Stimulated activated CD4-positive, alpha-beta T cell treated with anti-CD3 and anti-CD28 coated beads, Interleukin-12 subunit alpha, Interleukin-12 subunit beta, amount 100 ng/mL, for 24 hours (primary cell): ENCODE measurements at regions not wholly inside any gene's neighbourhood (a gene's known extent, or its start where the extent isn't known, plus 50 kb on each side); places are given as distances from the start of the nearest gene placed in this dataset.

Experiments
- DNase-seq, 2 experiments: peaks; one replicate each; pipeline ENCODE4 v3.0.0-alpha.2; 2020; ENCODE audit warnings: low read depth in 2 of 2

GRCh38 chr22:27173530-27173929 is 516.1 kb downstream of the MIAT start:
- DNase-seq = no peak

DNA sequence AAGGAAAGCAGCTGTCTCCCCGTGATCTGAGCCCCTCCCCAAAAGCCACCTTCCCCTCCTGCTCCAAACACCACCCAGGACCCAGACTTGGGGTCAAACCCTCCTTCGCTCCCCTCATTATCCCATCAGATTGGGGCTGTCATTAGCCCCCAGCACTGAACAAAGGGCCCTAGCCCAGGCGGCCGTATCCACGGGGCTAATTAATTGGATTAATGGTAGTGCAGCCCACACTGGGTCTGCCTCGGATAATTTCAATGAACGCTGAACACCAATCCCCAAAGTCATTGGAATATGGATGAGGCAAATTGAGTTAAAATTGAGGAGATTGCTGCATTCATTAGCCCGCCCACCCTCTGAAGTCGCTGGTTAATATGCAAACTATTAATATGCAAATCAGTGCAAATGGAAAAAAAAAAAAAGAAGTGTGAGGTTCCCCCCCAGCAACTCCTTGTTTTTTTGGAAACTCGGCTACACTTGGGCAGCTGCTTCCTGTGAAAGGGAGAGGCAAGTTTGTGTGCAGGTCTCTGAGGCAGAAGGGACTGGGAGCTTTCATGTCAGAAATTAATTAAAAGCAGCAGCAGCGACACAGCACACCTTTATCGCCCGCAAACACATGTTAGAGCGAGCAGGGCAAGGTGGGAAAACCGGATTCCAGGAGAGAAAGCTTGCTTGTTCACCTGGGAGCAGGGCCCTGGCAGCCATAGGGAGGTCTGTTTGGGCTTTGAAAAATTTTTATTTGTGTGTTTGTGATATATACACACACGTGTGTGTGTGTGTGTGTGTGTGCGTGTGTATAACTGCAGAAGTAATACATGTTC is 517.8 kb downstream of the MIAT start:
- DNase-seq = no peak

- no peak for DNase-seq
Observed at GRCh38 chr22:27175974-27176373, 518.6 kb downstream of the MIAT start.

DNA sequence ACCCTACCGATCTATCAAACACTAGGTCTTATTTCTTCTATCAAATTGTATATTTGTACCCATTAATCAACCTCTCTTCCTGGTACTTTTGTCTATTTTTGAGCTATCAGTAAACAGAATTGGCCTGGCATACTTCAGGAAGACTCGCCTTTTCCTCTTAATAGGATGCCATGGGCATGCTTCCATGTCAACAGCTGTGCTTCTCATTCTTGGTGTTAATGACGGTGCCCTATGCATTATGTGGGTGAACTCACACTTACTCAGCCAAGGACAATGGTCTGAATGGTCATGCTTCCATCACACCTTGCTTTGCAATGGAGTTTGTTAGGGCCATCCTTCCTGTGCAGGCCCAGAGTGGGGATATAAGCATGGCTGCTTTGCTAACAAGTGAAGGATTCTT is 521.8 kb downstream of the MIAT start:
- DNase-seq = no peak

GRCh38 chr22:27181537-27181936 is 524.1 kb downstream of the MIAT start:
- no peak for DNase-seq

DNA sequence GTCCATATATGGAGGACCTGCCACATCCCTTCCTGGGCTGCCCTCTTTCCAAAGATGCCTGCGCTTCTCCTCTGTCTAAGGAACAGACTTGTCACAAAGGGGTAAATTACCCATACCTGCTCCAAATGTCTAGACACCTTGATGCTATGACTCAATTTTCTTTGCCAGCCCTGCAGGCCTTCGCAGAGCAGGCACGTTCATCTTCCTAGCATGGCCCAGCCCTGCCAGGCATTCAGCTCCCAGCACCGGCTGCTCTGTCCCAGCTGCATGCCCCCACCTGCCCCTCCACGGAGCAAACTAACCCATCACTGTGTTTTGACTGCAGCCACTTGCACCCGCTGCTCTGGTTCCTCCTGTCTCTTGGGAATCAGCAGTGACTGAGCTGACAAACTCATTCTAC is 526.1 kb downstream of the MIAT start:
- no peak for DNase-seq

DNA sequence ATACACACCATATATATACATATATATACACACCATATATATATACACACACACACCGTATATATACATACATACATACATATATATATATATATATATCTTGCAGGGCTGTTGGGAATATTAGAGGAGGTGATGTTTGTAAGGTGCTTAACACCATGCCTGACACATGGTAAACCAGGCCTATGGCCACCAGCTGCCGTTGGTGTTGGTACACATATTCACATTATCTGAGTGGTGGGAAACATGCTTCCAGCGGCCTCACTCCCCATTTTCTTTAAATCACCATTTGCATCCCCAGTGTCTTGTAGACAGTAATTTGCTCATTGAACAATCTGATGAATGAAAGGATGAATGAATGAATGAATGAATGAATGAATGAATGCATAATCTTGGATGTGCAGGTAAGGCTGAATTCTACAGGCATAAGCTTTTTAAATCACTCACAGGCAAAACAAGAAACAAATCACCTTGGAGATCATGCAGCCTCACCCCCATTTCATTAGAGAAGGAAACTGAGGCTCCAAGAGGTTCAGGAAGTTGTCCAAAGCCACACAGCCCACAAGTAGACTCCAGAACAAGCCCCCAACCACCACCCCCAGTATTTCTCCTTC is 527.8 kb downstream of the MIAT start:
- no peak for DNase-seq

DNA sequence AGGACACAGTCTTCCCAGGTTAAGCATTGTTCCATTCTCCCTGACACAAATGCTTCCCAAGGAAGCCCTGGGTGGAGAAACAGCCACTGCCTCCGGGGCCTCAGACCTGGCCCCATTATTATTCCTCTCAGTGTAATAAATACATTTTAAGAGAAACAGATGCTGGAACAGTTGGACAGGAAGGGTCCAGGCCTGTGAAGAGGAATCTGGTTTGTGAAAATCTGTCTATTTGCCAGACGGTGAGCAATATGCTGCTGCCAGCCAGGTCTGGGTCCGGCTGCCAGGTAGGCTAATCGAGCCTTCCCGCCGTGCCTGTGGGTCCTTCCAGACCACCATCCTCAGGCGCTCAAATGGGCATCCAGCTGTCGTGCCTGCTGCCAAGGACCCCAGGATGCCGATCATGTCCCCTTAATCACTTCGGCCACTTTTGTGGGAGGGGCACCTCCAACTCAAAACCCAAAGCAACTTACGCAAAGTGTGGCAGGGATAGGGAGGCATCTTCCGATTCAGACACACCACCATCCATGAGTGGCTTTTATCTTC is 528.4 kb downstream of the MIAT start:
- DNase-seq = no peak

DNA sequence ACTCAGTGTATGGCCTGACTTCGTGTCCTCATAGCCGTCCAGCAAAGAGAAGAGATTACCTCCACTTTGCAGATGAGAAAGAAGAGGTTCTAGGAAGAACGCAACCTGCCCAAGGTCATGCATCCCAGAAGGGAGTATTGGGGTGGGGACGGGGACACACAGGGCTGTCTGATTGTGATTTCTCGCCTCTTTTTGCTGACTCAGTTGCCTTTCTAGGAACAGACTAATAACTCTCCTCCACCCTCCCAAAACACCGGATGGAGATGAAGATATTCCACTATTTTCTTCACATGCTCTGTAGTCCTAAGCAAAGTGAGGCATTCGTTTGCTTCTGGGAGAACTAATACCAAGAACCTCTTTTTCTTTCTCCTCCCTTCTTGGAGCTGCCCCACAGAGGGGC is 529.3 kb downstream of the MIAT start:
- DNase-seq = no peak

DNA sequence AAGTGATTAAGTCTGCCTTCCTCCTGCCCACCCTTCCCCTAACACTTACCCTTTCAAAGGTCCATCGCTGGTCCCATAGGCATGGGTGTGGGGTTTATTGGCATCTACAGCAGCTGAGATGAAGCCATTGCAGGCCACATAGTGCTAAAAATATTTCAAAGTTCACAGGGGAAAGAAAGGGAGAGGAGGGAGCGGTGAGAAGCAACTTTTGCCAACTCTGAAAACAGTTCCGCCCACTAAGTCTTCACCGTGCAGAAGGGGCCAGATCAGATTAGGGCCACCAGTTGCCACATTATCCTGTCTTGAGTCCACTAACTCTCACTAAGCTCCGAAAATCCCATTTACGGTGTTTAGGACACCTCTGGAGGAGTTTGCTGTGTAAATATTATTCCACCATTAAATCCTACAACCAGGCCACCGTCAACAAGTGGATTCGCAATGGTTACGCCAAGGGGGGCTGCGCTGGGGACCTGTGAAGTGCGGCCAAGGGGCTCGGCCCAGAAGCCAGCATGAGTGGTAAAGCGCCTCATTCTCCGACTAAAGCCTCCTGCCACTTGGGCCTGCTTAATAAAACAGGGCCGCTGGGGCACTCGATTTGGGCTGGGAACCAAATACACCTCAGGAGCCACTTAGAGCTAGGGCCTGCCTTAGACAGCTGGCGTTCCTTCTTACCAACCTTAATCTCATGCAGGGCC is 534.9 kb downstream of the MIAT start:
- DNase-seq = no peak

- no peak for DNase-seq
Observed at GRCh38 chr22:27193215-27193614, 535.8 kb downstream of the MIAT start.

DNA sequence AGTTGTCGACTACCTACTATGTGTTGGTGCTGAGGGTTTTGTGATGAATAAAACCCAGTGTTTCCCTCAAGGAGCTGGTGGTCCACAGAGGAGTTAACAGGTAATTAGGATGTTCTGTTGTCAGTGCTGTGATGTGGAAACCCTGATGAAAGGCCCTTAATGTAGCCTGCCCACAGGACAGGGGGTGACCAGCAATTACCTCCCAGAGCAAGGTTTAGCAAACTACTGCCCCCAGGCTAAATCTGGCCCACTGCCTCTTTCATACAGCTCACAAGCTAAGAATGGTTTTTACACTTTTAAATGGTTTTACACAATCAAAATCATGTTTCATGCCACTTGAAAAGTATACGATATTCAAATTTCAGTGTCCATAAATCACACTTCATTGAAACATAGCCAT is 536.2 kb downstream of the MIAT start:
- DNase-seq = no peak

- DNase-seq = no peak
Observed at GRCh38 chr22:27194096-27194748, 536.8 kb downstream of the MIAT start.

- DNase-seq = no peak
Observed at GRCh38 chr22:27195094-27195493, 537.7 kb downstream of the MIAT start.

DNA sequence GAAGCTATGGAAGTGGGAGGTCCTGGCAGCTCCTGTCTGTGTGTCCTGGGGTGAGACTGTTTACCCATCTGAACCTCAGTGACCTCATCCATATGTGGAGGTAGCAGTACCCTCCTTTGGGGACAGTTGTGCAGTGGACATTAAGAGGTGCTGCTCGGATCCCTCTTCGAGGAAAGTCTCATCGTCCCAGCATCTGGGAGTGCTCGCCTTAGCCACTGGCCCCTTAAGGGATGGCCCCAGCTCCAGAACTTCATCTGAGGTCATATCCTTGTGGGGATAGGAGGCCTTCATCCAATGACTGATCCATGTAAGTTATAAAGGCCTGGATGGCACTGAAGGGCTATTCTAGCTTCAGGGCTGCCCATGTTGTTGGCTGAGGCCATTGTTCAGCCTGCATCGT is 538.1 kb downstream of the MIAT start:
- no peak for DNase-seq

- no peak for DNase-seq
Observed at GRCh38 chr22:27196606-27197005, 539.2 kb downstream of the MIAT start.

GRCh38 chr22:27197052-27197451 is 539.7 kb downstream of the MIAT start:
- no peak for DNase-seq

DNA sequence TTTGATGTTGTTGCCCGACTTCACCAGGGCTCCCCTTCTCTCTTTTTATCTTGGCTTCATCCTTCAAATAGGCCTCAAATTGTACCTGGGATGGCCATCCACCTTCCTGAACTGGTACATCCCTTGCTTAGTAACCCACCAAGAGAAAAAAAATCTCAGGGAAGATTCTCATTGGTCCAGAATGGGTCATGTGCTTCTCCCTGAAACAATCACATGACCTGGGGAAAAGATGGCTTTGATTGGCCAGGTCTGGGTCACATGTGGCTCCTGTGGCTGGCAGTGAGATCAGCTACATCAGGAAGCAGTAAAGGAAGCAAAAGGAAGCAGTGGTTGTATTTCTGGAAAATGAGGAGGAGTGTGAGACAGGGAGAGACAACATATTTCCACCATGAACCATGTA is 540.2 kb downstream of the MIAT start:
- no peak for DNase-seq

DNA sequence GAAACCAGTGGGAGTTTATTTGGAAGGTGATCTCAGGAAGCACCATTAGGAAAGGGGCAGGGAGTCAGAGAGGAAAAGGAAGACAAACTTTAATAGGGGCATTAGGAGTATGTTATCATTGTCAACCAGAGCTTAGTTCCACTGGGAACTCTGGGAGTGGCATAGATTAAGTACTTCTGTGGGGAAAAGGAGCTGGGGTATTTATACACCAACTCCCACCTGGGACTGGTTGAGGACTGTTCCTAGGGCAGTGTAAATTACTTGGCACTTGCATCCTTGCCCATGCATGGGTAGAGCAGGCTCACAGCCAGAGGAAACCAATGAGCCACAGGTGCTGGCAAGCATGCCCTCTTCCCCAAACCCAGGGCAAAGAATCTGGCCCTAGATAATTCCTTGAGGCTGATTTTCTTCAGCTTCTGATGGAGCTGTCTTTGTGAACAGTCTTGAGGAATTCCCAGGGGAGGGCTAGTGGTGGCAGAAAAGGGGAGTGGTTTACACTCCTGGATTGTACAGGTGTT is 541.2 kb downstream of the MIAT start:
- DNase-seq = no peak

DNA sequence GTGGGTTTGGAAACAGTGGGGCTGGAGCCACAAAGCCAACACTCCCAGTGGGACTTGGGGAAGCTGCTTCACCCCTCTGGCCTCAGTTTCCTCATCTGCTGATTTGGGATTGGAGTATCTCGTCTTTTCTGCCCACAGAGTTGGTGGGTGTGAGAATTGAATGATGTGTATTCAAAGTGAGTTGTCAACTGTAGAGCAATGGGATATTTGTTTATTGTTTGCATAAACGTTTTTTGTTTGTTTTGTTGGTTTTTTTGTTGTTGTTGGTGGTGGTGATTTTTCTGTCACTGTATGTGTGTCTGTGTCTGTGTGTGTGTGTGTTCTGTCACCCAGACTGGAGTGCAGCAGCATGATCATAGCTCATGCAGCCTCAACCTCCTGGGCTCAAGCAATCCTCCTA is 542.0 kb downstream of the MIAT start:
- DNase-seq = no peak

DNA sequence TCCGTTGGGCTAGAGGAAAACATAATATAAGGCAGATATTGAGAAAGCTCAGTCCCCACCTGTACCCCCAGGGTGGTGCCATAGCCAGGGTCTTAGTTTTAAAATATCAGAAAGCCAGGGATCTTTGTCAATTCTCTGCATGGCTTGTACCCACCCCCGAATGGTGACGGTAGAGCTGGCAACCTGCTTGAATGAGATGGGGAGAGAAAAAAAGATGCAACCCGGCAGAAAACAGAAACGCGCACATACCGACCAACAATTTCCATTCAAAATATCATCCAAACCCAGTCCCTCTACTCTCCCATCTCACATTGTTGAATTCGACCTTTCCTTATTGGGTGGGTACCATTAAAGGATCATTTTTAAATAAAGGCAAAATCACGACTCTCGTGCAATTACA is 543.9 kb downstream of the MIAT start:
- no peak for DNase-seq

- DNase-seq = no peak
Observed at GRCh38 chr22:27201741-27202140, 544.4 kb downstream of the MIAT start.
